G401 (cell line): ENCODE measurements at regions not wholly inside any gene's neighbourhood (a gene's known extent, or its start where the extent isn't known, plus 50 kb on each side); places are given as distances from the start of the nearest gene placed in this dataset.
"Not testable (repeated sequence)": the region's sequence is repeated elsewhere in the genome, so short reads cannot be mapped to it uniquely, and the experiment has no call there.

Source experiments
- DNase-seq: peaks from one replicate; pipeline ENCODE4 v3.0.0-alpha.2; 2015; ENCODE audit warnings: low spot score
- in situ Hi-C: cut with HindIII; loops from 2 replicates; pipeline ENCODE4 v1.10.0; 2016; ENCODE audit warnings: low sequenced_read_pairs, mixed read lengths

GRCh38 chr5:155628346-155628745 lies 614.8 kb downstream of the KIF4B start:
- DNase-seq, result no peak
- in situ Hi-C loops, result no loop called here

DNA sequence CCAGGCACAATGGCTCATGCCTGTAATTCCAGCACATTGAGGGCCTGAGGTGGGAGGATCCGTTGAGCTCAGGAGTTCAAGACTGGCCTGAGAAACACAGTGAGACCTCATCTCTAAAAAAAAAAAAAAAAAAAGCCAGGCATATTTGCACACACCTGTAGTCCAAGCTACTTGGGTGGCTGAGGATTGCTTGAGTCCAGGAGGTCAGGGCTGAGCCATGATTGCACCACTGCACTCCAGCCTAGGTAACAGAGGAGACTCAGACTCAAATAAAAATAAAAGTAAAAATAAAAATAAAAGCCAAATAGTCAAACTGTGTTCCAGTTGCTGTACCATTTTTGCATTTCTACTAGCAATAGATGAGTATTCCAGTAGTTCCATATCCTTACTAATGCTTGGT lies 616.0 kb downstream of the KIF4B start:
- in situ Hi-C loops, result no loop called here
- DNase-seq, result no peak

- in situ Hi-C loops, result no loop called here
- DNase-seq, result peak; percentile 74
Measured at GRCh38 chr5:155631116-155631515, 617.6 kb downstream of the KIF4B start.

DNA sequence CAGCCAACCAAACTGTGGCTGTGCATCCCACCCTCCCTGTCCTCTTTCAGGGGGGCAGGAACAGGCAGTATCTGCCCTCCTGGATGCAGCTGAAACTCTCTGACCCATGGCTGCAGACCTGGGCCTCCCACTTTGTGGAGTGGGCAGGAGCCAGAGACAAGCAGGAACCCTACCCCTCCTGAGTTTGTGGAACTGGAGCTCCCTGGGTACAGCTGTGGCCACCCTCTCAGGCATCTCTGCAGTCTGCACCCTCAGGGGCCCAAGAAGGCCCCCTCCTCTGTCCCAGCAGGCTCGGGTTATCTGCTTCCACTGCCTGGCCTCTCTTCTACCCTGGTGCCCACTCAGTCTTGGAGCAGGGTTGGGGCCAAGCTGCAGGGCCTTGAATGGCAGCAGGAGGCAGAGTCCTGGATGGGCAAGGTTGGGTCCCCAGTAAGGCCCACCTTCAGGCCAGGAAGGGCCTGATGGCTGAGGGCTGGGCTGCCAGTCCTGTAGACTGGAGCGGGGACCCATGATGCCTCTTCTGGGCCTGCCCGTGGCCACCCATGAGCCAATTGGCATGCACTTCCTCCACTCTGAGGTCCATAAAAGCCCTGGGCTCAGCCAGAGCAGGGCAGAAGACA lies 619.9 kb downstream of the KIF4B start:
- in situ Hi-C loops, result no loop called here
- no peak for DNase-seq

DNA sequence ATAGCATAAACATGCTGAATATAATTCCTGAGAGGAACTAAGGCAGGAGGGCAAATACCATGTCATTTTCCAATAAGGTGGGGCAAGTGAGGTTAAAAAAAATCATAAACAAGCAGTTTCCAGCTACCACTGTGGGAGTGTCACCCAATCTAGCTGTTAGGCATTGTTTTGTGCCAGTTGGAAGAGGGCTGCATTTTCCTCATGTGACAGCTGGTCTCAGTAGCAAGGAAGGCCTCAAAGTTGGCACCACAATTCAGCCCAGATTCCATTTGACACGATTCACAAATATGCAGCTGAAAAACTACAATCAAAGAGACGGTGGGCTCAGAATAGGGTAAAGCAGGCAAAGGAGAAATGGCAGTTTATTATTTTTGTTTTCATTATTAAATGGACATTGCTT lies 636.1 kb downstream of the KIF4B start:
- DNase-seq, result peak; percentile 25
- in situ Hi-C loops, result no loop called here

DNA sequence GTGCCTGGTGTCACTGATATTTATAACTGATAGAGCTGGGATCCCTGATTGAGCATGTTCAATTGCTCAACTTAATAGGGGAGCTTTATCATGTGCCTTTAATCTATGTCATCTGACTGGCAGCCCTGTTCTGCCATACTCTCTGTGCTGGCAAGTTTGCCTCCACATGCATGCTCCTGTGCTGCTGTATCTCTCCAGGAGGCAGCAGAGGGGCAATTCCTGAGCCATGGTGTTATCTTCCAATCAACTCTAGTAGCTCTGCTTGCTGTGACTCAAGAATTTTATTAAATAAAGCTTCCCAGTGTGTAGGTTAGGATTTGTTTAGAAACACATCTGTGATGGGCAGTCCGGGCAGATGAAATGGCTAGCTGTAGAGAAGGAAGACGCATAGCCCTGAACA lies 642.0 kb downstream of the KIF4B start:
- in situ Hi-C loops, result no loop called here
- no peak for DNase-seq

DNA sequence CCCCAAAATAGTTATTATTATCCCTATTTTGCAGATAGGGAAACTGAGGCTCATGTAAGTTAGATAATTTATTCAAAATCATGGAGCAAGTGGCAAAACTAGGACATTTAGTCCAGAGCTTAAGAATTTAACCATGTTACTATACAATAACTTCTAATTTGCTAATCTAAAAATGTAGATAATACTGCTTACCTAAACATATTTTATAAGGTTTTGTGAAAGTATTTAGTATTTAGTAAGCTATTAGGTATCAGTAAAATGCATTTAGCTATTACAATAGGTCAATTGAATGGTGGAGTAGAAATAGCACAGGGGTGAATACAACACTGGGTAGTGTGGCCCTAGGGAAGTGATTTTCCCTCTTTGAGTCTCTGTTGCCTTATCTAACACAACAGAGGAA lies 648.3 kb downstream of the KIF4B start:
- no peak for DNase-seq
- in situ Hi-C loops, result no loop called here

DNA sequence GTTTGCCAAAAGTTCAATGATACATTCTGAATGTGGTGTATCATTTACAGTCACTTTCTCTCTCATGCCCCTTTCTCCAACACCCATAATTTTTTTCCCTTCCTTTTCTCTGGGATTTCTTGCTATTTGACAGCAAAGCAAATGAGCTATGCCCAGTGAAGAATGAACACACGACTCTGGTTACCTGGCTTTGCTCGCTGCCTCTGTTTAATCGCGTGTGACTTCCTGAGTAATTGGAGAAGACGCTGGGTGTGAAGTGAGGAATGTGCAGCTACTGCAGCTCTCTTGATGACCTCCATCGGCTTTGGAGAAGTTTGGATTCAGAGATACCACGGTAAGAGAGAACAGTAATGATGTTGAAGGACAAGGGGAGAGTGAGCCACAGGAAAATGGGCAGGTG lies 651.8 kb downstream of the KIF4B start:
- DNase-seq, result no peak
- in situ Hi-C loops, result no loop called here

GRCh38 chr5:155672001-155672400 lies 655.0 kb upstream of the SGCD start:
- not testable (repeated sequence) for DNase-seq

DNA sequence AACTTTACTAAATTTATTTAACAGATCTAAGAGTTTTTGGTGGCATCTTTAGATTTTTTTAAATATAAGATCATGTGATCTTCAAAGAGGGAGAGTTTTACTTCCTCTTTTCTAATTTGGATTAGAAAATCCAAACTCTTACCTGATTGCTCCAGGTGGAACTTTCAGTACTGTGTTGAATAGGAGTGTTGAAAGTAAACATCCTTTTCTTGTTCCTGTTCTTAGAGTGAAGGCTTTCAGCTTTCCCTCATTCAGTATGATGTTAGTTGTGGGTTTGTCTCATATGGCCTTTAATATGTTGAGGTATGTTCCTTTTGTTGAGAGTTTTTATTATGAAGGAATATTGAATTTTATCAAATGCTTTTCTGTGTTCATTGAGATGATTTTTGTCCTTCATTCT lies 650.0 kb upstream of the SGCD start:
- DNase-seq, result no peak
- in situ Hi-C loops, result no loop called here

More at GRCh38 chr5:155672001-155672400, 655.0 kb upstream of the SGCD start:
- in situ Hi-C loops, result not testable (repeated sequence)

- DNase-seq, result no peak
- in situ Hi-C loops, result no loop called here
Measured at GRCh38 chr5:155678371-155678770, 648.6 kb upstream of the SGCD start.

DNA sequence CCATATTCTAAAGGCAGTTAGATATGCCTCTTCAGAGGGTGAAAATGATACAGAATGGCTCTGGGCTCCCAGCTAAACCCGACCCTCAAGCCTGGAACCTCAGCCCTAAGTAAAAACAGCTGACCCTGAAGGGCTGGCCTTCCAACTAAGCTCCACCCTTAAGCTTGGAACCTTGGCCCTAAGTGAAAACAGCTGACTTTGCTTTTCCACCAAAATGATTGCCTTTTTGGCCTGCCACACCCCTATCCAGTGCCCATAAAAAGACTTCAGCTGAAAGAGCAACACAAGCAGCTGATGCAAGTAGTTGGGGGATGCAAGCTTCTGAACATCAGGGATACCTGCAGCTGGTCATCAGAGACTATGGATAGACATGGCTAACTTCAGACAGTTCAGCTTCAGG lies 647.4 kb upstream of the SGCD start:
- no peak for DNase-seq
- in situ Hi-C loops, result no loop called here

- no peak for DNase-seq
- in situ Hi-C loops, result no loop called here
Measured at GRCh38 chr5:155684417-155684816, 642.5 kb upstream of the SGCD start.

- in situ Hi-C loops, result no loop called here
- no peak for DNase-seq
Measured at GRCh38 chr5:155686131-155686530, 640.8 kb upstream of the SGCD start.

DNA sequence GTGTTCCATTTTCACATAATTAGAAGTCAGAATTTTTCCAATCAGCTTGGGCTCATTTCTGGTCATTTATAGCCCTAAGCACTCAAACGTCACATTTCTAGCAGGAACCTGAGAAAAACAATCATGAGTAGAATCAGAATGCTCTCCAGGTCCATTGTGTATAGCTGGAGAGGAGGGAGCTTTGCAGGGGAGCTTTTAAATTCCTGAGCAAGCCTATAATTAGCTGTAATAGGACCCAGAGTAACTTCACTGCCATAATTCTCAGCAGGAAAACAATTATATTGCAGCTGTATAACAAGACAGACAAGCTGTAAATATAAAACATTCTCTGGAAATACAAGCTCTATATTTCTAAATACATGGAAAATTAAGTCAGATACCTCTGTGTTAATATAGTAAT lies 637.6 kb upstream of the SGCD start:
- in situ Hi-C loops, result no loop called here

GRCh38 chr5:155696362-155696761 lies 630.6 kb upstream of the SGCD start:
- in situ Hi-C loops, result no loop called here
- DNase-seq, result no peak

More for the DNA sequence above, 637.6 kb upstream of the SGCD start:
- no peak for DNase-seq

GRCh38 chr5:155697236-155697635 lies 629.7 kb upstream of the SGCD start:
- in situ Hi-C loops, result no loop called here
- no peak for DNase-seq

DNA sequence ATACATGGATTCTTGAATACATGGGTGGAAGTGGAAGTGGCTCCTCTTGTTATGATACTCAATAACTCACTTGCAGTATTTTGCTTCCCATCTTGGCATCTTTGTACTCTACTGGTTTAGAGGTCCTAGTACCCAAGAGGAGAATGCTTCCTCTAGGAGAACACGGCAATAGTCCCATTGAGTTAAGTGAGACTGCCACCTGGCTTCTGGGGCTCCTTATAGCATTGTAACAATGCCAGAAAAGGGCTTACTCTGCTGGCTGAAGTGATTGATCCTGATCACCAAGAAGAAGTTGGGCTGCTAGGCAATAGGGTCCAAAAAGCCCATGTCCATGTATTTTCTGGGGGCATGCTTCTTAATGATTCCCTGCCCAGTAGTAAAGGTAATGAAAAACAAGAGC lies 627.6 kb upstream of the SGCD start:
- in situ Hi-C loops, result no loop called here
- DNase-seq, result no peak

DNA sequence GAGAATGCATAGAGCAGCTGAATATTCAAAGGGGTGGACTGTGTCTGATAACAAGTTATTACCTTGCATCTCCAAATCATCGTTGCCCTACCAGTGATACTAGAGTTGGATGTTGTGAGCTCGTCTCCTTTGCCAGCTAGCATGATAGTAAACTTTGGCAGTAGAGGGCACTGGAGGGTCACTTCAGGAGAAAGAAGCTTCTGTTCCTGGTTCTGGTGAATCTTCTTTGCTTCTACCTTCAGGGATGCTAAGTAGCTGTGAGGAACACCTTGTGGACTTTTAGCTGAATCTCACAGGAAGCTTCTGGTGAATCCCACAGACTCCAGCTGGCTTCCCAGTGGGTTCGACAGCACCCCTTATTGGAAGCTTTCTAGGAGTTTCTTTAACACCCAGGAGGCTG lies 626.6 kb upstream of the SGCD start:
- in situ Hi-C loops, result no loop called here
- DNase-seq, result no peak

DNA sequence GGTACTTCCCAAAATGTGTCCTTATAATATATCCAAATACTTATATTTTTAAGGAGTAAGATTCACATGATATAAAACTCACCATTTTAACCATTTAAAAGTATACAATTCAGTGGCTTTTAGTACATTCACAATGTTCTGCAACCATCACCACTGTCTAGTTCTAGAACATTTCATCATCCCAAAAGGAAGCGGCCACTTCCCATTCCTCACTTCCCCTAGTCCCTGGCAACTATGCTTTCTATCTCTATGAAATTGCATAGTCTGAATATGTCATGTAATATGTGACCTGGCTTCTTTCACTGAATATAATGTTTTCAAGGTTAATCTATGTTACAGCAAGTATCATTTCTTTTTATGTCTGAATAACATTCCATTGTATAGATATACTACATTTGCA lies 615.1 kb upstream of the SGCD start:
- in situ Hi-C loops, result no loop called here
- DNase-seq, result no peak

DNA sequence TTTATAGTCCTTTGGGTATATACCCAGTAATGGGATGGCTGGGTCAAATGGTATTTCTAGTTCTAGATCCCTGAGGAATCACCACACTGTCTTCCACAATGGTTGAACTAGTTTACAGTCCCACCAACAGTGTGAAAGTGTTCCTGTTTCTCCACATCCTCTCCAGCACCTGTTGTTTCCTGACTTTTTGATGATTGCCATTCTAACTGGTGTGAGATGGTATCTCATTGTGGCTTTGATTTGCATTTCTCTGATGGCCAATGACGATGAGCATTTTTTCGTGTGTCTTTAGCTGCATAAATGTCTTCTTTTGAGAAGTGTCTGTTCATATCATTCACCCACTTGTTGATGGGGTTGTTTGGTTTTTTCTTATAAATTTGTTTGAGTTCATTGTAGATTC lies 612.5 kb upstream of the SGCD start:
- in situ Hi-C loops, DNase-seq: not testable (repeated sequence)

- in situ Hi-C loops, result no loop called here
Measured at GRCh38 chr5:155726267-155726666, 600.7 kb upstream of the SGCD start.

More at GRCh38 chr5:155726267-155726666, 600.7 kb upstream of the SGCD start:
- DNase-seq, result no peak
